GM19397 (cell line): ENCODE measurements at regions not wholly inside any gene's neighbourhood (a gene's known extent, or its start where the extent isn't known, plus 50 kb on each side); places are given as distances from the start of the nearest gene placed in this dataset.

Experiments
- ATAC-seq: cut with Tn5 transposase; IDR thresholded peaks from one replicate; pipeline ENCODE4 v1.9.1; 2021; ENCODE audit warnings: mild to moderate bottlenecking, moderate library complexity; ENCODE audit not compliant: unreplicated experiment

DNA sequence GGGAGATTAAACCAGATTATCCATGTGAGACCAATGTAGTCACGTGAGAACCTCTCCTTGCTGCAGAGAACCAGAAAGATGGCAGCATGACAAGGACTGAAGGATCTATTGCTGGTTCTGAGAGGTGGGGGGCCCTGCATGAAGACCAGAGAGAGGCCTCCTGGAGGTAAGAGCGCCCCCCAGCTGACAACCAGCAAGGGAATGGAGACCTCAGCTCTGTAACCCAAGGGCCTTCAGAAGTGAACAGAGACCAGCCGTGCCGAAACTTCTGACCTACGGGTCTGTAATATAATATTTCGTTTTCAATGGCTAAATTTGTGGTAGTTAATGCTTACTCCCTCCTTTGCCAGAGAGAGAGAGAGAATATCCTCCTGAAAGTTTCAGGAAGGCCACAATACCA is 524.1 kb upstream of the TBX3 start:
- ATAC-seq: no peak

- ATAC-seq: no peak
Observed at GRCh38 chr12:115207216-115207915, 523.4 kb upstream of the TBX3 start.

DNA sequence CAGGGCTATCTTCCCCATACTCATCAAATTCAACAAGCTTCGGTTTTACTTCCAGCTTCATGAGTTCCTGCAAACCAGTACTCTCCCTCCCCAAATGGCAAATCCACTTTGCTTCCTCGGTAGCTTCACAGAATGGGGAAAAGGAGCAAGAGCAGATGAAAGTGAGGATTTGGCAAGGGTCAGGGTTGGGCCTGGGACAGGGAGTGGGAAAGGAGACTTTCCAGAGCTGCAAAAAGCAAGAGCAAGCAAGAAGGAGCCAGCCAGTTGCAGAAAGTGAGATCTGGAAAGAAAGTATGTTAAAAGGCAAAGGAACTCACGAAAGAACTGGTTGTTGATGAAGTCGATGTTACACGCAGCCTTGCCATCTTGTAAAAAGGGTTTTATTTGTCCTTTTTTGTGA is 522.8 kb upstream of the TBX3 start:
- ATAC-seq: no peak

DNA sequence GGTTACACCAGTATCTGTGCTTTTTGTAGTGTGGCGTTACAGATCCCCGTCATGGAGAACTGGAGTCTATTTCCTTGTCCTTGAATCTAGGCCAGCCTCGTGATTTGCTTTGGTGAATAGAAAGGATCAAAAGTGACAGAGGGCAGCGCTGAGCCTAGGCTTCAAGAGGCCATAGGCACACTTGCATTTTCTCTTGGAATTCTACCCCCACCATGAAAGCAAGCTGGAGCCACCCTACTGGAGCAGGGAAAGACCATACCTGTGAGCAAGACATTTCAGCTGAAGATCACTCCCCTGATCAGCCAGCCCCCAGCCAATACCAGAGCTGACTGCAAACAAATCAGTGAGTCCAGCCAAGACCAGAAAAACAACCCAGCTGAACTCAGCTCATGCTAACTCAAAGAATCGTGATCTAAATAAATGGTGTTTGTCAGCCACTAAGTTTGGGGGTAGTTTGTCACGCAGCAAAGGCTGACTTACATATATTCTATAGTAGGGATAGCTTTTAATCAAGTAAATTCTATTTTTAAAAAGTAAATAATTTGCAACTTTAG is 521.9 kb upstream of the TBX3 start:
- ATAC-seq: no peak

DNA sequence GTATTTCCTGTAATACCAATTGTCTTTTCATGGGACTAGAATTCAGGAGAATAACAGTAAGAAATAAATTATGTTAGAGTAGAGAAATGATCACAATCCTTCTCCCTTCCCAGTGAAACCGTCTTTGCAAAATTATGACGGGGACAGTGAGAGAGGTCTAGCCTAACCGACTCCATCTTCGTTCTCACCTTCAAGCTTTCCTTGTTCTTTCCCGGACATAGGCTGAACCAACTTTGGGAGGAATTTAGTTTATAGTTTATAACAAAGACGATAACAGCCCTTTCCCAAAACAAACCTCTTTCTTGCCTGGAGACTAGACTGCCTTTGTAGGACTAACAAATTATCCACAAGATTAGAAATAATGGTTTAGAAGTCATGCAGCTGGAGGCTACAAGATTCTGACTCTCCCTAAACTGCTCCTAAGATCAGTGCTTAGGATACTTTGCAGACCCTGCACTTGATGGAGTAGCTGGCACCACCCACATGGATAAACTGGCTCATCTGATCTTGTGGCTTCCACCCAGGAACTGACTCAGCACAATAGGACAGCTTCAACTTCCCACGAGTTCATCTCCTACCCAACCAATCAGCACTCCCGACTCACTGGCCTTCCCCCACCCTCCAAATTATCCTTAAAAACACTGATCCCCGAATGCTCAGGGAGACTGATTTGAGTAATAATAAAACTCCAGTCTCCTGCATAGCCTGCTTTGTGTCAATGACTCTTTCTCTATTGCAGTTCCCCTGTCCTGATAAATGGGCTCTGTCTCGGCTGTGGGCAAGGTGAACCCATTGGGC is 521.2 kb upstream of the TBX3 start:
- ATAC-seq: no peak

GRCh38 chr12:115203701-115204100 is 519.7 kb upstream of the TBX3 start:
- ATAC-seq: no peak

- ATAC-seq: no peak
Observed at GRCh38 chr12:115201966-115202365, 518.0 kb upstream of the TBX3 start.

DNA sequence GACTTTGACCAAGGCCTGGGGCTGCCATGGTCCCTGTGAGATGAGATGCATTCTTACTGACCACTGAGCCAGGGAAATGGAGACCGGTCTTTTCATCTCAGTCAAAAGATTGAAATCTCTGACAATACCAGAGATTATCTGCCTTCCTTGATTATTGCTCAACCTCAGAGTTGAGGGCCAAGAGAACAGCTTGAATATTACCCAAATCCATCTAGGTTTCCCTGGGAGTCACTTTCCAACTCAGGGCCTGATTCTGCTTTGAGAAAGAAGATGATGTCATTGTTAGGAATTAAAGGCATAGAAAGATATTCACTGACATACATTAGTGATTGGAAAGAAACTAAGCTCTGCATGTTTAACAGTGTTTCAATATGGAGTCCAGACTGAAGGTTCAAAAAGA is 515.9 kb upstream of the TBX3 start:
- ATAC-seq: no peak

- ATAC-seq: no peak
Observed at GRCh38 chr12:115194857-115195256, 510.9 kb upstream of the TBX3 start.

- ATAC-seq: no peak
Observed at GRCh38 chr12:115194448-115194847, 510.5 kb upstream of the TBX3 start.

DNA sequence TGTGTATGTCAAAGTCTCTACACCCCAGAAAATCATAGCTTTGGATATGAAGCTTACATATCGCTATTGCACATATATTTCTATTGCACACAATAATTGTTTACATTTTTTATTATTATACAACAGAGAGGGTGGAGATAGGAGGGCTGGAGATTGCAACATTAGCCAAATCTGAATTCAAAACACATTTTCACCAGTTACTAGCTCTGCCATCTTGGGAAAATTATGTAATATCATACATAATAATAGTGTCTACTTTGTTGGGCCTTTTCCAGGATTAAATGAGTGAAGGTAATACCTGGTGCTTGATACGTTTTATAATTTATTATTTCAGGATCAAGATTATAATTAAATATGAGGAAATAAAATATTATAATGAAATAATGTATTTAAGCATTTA is 507.4 kb upstream of the TBX3 start:
- no peak for ATAC-seq

GRCh38 chr12:115190010-115190770 is 506.2 kb upstream of the TBX3 start:
- no peak for ATAC-seq

DNA sequence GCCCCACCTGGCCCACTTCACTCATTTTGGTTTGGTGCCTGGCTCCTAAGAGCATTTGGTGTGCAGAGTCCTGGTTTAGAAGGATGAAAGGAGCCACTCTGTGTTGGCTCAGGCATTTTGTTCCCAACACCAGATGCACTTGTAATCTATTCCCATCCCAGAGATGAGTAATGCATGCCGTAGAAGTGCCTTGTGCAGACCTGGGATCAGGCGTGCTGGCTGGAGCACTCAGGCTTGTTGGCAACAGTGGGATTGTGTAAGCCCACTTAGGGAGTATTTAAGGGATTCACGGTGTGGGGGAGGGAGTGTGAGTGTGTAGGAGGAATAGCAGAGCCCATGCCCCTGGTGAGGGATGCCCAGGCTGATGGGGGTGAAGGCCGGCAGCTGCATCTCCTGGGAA is 501.5 kb upstream of the TBX3 start:
- no peak for ATAC-seq

DNA sequence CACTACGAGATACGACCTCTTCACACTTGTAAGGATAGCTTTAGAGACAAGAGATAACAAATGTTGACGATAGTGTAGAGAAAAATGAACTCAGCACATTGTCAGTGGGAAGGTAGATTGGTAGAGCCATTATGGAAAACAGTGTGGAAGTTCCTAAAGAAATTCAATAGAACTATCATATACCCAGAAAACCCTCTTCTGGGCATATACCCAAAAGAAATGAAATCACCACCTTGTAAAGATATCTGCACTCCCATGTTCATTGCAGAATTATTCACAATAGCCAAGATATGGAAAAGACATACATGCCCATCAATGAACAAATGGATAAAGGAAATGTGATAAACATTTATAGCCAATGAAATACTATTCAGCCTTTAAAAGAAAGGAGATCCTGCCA is 499.8 kb upstream of the TBX3 start:
- ATAC-seq: no peak

DNA sequence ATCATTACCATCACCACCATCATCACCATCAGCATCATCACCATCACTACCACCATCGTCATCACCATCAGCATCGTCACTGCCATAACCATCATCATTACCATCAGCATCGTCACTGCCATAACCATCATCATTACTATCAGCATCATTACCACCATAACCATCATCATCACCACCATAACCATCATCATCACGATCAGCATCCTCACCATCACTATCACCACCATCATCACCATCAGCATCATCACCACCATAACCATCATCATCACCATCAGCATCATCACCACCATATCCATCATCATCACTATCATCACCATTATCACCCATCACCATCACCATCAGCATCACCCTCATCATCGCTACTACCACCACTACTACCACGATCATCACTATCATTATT is 493.9 kb upstream of the TBX3 start:
- ATAC-seq: no peak

DNA sequence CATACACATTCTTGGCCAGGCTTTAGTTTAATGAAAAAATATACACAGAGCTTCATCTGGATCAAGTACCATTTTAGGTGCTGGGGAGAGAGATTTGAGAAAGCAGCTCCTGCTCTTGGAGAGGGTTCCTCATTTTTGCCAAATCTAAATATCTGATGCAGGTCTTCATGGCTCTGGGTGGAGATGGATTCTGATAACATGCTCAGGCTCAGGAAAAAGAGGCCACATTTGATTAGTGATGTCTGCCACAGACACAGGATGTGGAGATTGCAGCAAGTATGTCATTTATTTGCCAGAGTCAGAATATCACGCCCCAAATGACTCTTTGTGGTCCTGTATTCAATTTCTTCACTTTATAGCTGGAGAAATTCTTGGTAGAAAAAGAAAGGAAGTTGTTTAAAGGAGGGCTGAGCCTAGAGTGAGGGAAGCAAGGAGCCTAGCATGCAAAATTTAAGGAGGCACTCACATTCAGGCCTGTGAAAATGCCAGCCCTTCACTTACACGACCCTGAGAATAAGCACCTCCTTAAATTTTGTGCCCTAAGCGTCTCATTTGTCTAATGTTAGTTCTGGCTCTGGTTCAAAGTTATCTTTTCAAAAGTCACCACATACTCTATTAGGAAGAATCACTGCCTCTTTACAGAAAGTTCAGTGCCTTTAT is 492.9 kb upstream of the TBX3 start:
- ATAC-seq: no peak

DNA sequence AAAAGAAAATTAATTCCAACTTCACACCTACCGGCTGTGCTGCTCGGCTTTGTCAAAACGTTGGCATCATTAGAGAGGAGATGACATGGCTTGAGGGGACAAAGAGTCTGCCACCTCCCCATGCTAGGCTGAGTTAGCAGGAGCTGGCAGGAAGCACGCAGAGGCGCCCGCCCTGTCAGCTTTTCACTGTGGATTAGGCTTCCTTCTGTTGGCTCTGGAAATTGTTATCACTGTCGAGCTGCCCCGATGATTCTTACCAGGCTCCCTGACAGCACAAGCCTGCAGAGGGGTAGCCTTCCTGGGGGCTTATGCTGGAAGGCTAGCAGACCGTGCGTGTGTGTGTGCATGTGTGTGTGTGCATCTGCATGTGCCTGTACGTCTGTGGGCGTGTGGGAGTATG is 490.9 kb upstream of the TBX3 start:
- ATAC-seq: no peak

GRCh38 chr12:115172521-115172920 is 488.5 kb upstream of the TBX3 start:
- ATAC-seq: no peak

DNA sequence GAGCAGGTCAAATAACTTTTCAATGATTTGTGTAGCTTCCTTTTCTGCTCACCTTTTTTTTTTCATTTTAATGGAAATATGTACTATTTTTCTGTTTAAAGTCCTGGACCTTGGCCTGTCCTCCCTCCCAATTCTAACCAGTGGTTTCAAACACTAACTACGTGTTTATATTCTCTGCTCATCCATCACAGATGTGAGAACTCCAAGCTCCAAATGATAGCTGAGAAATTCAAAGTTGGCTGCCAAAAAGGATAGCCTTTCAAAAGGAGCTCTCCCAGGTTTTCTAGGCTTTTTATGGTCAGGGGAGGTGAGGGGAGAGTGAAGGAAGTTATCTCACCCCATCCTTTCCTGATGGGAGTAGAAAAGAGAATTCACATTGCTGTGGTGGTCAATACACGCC is 486.0 kb upstream of the TBX3 start:
- ATAC-seq: no peak

DNA sequence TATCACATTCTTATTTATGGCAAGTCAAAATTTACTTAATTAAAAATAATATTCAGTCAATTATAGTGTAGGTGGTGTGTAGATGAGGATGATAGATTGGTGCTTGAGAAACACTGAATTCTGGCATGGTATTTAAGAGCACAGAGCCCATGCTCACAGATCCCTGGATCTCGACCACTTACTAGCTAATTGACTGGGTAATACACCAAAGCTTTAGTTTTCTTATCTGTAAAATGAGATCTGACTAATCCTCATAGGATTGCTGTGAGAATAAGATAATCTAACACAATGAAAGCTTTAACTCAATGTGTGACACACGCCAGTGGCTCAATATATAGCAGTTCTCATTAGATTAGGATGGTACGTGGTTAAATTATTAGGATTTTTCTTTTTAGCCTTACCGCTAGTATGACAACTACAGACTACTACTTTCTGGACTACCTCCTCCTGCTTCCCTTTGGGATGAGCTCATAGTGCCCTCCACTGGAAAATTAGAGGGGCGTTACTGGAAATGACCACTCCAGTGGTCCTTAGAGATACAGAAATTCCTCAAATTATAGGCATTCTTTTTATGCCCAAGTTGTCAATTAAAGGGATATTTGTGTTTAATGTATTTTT is 482.8 kb upstream of the TBX3 start:
- ATAC-seq: no peak

DNA sequence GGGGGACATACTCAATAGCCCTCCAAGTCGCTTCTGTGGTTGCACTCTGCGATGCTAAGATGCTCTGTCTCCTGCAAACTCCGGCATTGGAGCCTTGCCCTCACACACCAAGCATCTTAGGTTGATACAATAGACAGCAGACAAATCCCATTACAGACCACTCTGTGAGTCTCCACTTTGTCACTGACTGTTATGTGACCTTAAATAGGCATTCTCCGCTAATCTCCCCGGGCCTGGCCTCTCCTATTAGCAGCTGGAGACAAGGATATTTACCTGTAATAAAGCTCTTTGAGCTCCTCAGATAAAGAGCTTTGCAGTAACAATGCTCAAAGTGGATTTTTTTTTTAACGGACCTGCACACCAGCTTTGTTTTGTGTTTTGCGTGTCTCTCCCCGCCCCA is 479.7 kb upstream of the TBX3 start:
- ATAC-seq: no peak
